Gastrocnemius medialis (tissue), 4 donors: ENCODE measurements at regions not wholly inside any gene's neighbourhood (a gene's known extent, or its start where the extent isn't known, plus 50 kb on each side); places are given as distances from the start of the nearest gene placed in this dataset.

Experiments used
- POLR2A ChIP-seq, 2 donors: fragments of 450-650 bp; IDR thresholded peaks; one replicate each; pipeline ENCODE4 v1.6.1; 2017; ENCODE audit warnings: antibody characterized with exemption in 2 of 2, mild to moderate bottlenecking in 2 of 2, moderate library complexity in 2 of 2
- TF ChIP-seq, protein P1 (sequence below), 5 experiments: fragments of 450-650 bp in 3 of 5; fragments of 200-600 bp in 2 of 5; sonication (generic) in 2 of 5; IDR thresholded peaks in 4 of 5; conservative IDR thresholded peaks in 1 of 5; 1 replicate in 4 of 5; 2 replicates in 1 of 5; pipeline ENCODE4 v1.5.1; 2016 to 2019; ENCODE audit warnings: antibody characterized with exemption in 5 of 5, mild to moderate bottlenecking in 3 of 5, moderate library complexity in 3 of 5

- TF ChIP-seq, protein P1, sequence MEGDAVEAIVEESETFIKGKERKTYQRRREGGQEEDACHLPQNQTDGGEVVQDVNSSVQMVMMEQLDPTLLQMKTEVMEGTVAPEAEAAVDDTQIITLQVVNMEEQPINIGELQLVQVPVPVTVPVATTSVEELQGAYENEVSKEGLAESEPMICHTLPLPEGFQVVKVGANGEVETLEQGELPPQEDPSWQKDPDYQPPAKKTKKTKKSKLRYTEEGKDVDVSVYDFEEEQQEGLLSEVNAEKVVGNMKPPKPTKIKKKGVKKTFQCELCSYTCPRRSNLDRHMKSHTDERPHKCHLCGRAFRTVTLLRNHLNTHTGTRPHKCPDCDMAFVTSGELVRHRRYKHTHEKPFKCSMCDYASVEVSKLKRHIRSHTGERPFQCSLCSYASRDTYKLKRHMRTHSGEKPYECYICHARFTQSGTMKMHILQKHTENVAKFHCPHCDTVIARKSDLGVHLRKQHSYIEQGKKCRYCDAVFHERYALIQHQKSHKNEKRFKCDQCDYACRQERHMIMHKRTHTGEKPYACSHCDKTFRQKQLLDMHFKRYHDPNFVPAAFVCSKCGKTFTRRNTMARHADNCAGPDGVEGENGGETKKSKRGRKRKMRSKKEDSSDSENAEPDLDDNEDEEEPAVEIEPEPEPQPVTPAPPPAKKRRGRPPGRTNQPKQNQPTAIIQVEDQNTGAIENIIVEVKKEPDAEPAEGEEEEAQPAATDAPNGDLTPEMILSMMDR (IDR thresholded peaks at IDR 0.05 in 4 of 5, conservative IDR thresholded peaks at IDR 0.05 in 1 of 5) = no peak
- no peak for TF ChIP-seq POLR2A (IDR thresholded peaks at IDR 0.05)
Observed at GRCh38 chr7:41028580-41028979, 674.3 kb downstream of the INHBA start.
